ENCODE measurements at regions not wholly inside any gene's neighbourhood (a gene's known extent, or its start where the extent isn't known, plus 50 kb on each side); places are given as distances from the start of the nearest gene placed in this dataset.
A peak's percentile ranks its signal among the peaks of the same experiment; 100 is the strongest.
"Not testable (repeated sequence)": the region's sequence is repeated elsewhere in the genome, so short reads cannot be mapped to it uniquely, and the experiment has no call there.

DNA sequence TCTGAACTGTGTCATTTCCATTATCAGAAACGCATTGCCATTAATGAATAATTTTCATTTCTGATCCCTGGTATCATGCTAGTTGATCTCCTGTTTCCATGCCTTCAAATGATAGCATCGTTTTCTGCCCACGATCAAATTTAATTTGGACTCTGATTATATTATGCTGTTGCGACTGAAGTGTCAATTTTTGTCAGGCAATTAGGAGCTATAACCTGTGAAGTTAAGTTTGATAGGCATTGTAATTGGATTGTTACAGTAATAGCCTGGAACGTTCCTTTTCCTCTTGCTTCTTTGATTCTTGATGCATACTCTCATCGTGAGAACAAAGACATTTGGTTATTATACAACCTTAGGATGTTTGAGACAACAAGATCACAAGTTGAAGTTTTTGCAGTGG, 356.3 kb downstream of the VRK1 start:
- no peak for DNase-seq

DNA sequence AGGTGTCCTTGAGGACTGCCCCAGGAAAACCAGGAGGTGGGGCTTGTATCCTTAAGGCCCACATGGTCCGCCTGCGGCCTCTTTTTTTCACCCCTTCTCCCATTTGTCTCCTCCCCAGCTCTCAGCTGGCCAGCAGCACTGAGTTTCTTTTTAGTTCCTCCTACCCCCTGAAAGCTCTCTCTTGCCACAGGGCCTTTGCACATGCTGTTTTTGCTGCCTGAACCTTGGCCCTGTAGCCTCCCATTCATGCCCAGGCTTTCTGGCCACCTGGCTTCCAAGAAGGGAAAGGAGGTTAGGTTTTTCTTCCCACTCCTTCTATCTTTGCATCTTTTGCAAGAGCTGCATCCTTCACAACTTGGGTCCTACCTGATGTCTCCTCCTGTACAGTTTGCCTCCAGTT, 358.1 kb downstream of the VRK1 start:
- DNase-seq = no peak

DNA sequence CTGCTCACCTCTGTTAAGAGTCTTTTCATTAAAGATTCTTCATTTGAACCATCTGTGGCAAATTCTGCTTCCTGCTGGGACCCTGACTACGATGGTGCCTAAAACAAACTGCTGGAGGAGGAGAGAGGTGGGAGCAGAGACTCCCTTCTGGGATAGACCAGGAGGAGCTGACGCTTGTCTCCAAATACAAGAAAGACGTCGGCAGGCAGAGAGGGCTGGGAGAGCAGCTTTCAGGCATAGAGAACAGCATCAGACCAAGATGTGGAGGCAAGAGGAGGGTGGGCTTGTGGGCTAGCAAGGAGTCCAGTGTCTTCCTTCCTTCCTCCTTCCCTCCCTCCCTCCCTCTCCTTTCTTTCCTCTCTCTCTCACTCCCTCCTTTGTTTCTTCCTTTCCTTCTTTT, 358.6 kb downstream of the VRK1 start:
- no peak for DNase-seq

DNA sequence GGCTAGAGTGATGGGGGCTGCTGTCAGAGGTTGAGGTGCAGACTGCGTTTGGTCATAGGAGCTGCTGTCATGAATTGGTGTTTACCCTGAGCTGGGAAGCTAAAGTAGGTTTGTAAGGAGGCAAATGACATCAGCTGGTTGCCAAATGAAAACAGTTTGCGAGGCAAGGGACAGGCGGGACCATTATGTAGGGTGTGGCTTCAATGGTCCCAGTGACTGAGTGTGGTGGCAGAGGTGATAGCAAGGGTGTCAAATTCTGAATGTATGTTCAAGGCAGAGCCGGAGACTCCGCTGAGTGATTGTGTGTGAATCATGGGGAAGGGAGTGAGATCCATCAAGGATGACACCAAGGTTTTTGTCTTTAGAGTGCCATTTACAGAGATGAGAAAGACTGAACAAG, 359.5 kb downstream of the VRK1 start:
- no peak for DNase-seq

DNA sequence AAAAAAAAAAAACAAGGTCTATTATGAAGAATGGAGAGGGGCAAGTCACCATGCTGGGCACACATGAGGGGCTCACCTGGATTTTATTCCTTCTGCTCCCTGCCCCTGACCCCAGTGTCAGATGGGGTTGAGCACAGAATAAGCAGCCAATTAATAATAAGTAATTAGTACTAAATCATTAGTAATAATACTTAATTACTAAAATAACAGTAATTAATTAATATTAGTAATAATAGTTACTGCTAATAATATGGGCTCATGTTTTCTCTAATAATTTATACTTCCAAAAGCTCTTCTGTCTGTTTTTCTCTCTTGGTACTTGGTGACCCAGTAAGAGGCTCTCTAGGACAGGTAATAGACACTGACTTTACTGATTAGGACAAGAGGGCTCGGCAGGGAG, 360.9 kb downstream of the VRK1 start:
- no peak for DNase-seq

DNA sequence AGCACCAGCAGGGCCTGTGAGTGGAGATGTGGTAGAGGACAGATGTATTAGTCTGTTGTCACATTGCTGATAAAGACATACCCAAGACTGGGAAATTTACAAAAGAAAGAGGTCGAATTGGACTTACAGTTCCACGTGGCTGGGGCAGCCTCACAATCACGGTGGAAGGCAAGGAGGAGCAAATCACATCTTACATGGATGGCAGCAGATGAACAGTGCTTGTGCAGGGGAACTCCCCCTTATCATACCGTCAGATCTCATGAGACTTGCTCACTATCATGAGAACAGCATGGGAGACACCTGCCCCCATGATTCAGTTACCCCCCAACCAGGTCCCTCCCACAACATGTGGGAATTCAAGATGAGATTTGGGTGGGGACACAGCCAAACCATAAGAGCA, 361.9 kb downstream of the VRK1 start:
- DNase-seq = no peak

DNA sequence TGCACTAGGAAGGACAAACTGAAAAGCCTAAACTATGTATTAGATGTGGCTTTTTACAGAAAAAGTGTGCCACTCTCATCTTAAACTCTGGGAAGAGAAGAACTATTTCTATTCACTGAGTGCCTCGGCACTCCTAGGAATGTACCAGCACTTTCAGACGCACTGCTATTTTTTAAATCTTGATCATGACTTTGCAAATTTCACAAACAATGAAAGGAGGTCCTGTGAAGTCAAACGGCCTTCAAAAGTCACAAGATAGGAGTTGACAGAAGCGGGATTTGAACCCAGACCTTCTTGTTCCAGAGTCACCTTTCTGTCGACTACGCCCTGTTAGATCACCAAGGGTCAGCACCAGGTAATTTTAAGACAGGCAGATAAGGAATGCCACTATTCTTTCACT, 365.4 kb downstream of the VRK1 start:
- DNase-seq = no peak

DNA sequence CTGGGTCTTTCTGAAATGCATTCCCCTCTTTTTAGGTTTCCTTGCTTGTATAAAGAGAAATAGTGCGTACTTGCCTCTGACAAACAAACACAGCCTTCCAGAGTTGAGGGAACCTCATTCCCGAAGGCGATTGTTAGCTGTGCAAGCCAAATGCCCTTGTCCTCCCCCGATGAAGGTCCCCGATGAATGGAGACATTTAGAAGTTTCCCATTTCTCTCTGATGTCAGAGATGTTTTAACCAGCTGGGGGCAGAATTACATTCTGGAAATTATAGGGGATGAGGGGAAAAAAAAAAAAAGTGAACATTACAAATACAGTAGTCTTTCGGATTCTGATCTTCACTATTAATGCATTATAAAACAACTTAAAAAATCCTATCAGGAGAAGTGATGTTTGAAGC, 366.8 kb downstream of the VRK1 start:
- DNase-seq = no peak

DNA sequence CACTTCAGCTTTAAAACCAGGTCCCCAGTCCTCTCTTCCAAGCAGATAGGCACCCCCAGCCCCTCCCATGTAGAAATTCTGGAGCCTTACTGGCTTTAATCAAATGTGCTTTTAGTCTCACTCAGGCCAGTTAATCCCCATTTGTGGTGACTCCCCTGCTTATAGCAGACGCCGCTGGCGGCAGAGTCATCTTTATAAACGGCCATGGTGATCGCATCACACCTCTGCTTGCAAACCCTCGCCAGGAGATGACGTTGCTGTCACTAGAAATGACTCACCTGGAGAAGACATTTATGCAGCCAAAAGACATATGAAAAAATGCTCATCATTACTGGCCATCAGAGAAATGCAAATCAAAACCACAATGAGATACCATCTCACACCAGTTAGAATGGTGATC, 369.3 kb downstream of the VRK1 start:
- DNase-seq = no peak

DNA sequence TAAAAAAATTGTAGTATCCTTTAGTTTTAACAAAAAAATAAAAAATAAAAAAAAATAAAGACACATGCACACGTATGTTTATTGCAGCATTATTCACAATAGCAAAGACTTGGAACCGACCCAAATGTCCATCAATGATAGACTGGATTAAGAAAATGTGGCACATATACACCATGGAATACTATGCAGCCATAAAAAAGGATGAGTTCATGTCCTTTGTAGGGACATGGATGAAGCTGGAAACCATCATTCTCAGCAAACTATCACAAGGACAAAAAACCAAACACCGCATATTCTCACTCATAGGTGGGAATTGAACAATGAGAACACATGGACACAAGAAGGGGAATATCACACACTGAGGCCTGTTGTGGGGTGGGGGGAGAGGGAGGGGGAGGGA, 370.4 kb downstream of the VRK1 start:
- not testable (repeated sequence) for DNase-seq

DNA sequence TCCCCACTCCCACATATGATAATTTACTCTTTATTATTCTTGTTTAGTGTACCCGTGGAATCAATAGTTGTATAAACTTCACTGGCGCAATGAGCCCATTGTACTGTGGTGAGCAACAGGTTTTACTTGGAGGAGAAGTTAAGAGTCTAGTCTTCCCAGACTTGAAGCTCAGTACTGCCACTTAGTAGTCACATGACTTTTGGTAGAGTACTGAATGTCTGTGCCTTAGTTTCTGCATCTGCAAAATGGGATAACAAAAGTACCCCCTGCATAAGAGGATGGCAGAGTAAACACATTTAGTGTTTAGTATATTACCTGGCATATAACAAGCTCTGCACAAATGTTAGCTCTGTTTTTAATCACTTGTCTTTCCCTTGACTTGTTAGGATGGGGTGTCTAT, 375.5 kb downstream of the VRK1 start:
- no peak for DNase-seq

DNA sequence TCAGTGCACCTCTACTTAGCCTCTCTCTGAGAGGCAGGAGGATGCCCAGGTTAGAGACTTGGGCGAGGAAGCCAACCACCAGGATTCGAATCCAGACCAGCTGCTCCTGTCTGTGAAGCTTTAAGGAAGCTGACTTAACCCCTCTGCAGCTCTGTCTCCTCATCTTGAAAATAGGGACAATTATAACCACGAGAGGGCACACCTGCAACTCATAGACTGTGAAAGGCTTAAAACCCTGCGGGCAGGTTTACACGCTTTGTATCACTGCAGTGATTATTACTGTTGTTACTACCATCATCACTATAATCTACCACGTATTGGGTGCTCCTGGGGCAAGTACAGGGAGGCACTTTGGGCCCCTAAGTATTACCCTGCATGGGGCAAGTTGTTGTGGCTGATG, 379.8 kb downstream of the VRK1 start:
- DNase-seq = peak; percentile 21

DNA sequence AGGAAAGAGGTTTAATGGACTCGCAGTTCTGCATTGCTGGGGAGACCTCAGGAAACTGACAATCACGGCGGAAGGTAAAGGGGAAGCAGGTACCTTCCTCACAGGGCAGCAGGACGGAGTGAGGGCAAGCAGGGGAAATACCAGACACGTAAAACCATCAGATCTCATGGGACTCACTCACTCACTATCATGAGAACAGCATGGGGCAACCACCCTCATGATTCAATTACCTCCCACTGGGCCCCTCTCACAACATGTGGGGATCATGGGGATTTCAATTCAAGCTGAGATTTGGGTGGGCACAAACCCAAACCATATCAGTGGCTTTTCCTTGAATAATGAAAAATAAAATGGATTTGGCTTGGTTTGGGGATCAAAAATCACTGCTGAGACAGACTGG, 380.5 kb downstream of the VRK1 start:
- no peak for DNase-seq

DNA sequence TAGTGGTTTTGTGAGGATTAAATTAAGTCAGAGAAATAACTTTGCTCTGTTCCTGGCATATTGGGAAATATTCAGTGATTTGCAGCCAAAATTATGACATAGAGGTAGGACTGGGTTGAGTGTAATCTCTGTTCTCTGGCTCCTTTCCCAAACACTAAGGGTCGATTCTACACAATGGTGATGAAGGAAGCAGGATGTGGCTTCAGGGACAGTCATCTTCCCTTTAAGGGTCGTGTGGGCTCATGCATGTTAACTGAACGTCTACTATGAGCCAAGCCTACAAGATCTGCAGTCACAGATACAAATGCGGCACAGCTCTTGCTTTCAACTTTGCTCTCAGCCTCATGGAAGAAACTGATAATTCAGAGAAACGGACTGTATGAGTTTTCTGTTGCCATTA, 381.6 kb downstream of the VRK1 start:
- DNase-seq = peak; percentile 17

DNA sequence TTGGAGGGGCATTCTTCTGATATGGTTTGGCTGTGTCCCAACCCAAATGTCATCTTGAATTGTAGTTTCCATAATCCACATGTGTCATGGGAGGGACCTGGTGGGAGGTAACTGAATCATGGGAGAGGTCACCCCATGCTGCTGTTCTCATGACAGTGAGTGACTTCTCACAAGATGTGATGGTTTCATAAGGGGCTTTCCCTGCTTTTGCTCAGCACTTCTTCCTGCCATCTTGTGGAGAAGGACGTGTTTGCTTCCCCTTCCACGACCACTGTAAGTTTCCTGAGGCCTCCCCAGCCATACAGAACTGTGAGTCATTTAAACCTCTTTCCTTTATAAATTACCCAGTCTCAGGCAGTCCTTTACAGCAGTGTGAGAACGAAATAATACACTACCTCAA, 382.4 kb downstream of the VRK1 start:
- peak; percentile 38 for DNase-seq

DNA sequence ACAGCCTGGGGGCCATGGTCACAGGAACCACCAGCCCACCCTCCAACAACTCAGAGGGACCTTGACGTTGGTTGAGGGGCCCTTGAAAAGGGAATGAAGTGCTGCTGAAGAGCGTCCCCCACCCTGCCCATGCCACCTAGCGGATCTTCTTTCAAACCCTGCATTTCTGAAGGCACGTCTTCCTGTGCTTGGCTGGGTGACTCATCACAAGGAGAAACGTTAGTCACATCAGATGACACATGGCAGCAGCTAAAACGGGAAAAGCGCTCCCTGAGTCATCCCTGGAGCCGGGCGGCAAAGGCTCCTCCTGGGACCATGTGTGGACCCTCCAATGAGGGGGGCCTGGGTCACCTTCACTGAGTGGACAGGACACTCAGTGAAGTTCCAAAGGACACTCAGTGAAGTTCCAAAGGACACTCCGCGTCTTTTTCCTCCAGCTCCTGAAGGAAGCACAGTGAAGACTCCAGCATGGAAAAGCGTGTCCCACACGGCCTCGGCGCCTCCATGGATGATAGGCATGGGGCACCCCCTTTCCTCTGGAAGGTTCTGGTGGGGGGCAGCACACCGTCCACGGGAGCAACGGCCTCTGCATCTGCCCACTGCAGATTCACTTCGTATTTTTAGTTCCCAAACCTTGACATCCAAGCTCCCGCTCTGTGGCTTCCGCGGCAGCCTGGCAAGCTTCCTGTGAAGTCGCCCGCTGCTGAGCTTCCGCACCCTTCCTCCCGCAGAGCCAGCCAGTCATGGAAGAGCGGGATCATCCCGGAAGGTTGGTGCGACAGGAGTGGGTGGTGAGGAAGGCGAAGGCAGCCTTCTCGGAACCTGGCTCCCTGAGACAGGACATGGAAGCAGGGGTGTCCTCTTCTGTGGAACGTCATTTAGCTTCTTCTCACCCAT, 383.4 kb downstream of the VRK1 start:
- peak; percentile 18 for DNase-seq

DNA sequence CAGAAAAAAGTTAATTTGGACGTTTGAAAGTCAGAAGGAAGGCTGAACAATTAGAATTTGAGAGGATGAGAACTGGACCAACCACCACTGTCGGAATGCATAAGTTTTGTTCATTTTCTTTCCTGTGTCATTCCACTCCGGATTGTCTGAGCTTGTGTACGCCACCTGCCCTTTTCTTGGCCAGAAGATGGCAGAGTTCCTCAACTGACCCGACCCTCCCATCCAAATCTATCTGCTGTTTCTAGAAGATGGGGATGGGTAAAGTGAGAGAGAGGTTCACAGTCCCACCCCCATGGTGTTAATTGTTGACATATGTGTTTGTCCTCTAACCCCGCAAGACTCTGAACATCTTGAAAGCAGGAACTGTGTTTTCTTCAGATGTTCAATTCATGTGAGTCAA, 388.0 kb downstream of the VRK1 start:
- peak; percentile 20 for DNase-seq

DNA sequence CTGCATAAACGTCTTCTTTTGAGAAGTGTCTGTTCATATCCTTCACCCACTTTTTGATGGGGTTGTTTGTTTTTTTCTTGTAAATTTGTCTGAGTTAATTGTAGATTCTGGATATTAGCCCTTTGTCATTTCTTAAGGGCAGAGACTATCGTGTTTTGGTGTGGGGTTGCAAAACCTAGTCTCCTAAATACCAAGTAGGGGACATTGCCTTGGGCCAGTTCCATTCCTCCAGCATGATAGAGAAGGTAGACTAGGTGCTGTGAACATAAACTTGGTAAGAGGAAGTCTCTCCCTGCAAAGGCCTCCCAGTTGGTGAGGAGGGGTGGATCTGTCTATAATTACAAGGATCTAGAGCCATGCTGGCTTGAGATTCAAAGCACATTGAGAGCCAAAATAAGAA, 390.7 kb downstream of the VRK1 start:
- DNase-seq = no peak

DNA sequence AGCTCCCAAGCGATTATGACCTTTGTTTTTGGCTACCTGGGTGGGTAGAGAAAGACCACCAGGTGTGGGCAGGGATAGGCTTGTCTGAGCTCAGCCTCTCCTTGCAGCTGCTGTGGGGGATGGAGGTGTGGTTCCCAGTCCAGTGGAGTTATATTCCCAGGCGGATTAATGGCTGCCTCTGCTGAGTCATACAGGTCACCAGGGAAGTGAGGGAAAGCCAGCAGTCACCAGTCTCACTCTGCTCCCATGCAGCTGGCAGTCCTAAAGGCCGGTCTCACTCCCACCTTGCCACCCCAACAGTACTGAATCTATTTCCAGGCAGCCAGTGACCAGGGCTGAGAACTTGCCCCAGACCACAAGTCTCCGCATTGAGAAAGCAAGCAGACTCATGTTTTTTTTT, 399.2 kb downstream of the VRK1 start:
- no peak for DNase-seq

DNA sequence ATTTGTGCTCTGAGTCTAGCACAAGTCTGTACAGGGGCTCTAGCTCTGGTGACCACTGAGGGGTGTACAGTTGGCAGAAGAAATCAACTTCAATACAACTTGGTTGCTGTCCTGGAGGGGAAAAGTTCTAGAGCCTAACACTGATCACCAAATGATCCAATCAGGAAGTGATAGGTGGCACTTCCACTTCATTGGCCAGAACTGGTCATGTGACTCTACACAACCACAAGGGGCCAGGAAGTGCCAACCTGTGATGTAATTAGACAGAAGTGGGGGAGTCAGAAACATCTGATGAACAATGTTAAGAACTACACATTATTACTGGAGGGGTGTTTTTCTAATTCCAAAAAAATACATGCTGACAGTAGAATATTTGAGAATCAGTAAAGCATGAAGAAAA, 401.6 kb downstream of the VRK1 start:
- DNase-seq = no peak

DNA sequence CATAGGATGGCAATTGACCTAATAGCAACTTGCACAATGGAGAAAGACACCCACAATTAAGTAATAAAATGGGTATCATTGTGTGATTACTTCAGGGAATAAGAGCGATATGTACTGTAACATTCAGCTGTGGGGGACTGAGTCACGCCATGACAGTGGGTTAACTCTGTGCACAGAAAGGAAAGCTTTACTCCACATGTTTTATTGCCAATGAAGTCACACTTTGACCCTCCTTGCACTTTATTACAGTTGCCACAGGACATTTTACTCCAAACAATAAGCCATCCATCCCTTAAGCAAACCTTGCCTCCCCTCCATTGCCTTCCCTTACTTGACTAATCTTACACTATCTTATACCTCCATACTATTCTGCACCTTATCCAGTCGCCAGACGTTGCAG, 403.1 kb downstream of the VRK1 start:
- no peak for DNase-seq

DNA sequence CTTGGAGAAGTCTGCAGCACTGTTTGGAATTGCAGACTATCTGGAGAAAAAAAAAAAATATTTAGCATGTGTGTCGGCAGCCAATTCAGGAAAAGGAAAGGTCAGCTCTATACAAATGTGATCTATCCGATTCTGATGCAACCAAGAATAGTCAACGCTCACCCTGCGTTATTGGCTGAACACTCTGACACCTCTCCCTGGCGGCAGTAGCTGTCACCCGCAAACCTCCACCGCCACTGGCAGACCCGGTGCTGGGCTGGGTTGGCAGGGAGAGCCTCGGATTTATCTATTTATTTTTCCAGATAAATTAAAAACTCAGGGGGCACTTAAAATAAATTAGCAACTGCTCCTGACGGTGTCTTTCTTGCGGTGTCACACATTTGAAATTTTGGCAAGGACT, 409.7 kb downstream of the VRK1 start:
- no peak for DNase-seq

DNA sequence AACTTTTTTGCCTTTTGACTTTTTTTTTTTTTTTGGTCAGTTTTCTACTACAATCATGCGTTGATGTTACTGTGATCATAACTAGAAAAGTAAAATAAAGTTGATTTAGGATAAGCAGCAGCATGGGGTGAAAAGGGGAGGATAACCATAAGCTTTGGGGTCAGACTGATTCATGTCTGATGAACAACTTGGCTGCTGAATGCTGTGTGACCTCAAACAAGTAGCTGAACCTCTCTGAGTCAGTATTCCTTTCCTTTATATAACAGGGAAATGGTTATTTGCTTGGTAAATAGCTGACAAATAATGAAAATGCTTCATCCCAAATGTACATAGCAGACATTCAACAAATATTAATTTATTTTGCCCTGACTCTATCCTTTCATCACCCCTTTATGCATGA, 413.0 kb downstream of the VRK1 start:
- no peak for DNase-seq

DNA sequence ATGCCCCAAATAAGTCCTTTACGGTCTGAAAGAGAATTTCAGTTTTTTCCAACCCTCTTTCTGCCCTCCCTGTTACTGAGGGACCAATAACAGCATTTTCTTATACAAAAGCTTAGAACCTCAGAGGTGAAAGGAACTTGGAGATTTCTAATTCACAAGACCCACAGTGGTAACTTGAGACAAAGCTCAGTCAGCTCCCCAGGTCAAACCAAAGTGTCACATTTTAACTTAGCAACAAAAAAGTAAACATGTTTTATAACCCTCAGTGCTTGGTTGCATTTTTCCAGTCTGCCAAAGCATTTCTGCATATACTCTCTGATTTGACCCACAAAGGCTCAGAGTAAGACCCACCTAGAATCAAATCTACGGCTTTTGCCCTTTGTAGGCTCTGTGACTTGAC, 415.2 kb downstream of the VRK1 start:
- DNase-seq = no peak

DNA sequence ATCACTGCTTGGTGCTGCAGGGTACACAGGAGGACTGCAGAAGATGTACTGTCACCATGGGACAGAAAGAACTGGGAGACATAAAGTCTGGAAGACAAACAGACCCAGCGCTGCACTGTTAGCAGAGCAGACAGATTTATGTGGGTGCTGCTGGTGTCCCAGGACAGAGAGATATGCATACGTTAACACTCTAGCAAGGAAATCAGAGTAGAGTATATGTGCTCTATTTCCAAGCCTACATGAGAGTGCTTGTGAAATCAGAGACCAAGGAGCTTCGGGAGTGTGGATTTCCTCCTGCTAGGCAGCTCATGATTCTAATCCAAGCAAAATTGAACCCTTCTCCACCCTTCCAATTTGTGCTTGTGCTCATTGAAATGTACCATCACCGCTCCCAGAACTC, 416.5 kb downstream of the VRK1 start:
- DNase-seq = no peak
